ENCODE measurements at regions not wholly inside any gene's neighbourhood (a gene's known extent, or its start where the extent isn't known, plus 50 kb on each side); places are given as distances from the start of the nearest gene placed in this dataset.

- Histone ChIP-seq H3K27ac (no peak overlapping the region), H3K27me3 (no peaks in the 10 kb centered on the region), H3K36me3 (no peaks in the 10 kb centered on the region), H3K9me3 (no peaks in the 10 kb centered on the region), H3K4me1 (no peaks in the 10 kb centered on the region), H3K4me3 (no peak overlapping the region)
- TF ChIP-seq POLR2AphosphoS5 (IDR thresholded peaks at IDR 0.05) (no peak), POLR2A (IDR thresholded peaks at IDR 0.05) (no peak), CTCF (IDR thresholded peaks at IDR 0.05) (no peak)
- no peak for DNase-seq (ENCODE audit: low spot score in 2 of 2)
- intact Hi-C loops (cut with DNase I; ENCODE audit: low total_unique reads): no loop called here
Observed at GRCh38 chr10:113323985-113324384, 228.9 kb upstream of the HABP2 start.

- Histone ChIP-seq H3K27ac (peak overlapping the region; percentile 17 to 72), H3K9me3 (no peaks in the 10 kb centered on the region), H3K36me3 (no peaks in the 10 kb centered on the region), H3K4me3 (no peak overlapping the region), H3K27me3 (no peaks in the 10 kb centered on the region), H3K4me1 (no peaks in the 10 kb centered on the region)
- TF ChIP-seq POLR2A (IDR thresholded peaks at IDR 0.05): no peak
- peak in 2 of 3 donors; percentile 5 to 34 for TF ChIP-seq CTCF (IDR thresholded peaks at IDR 0.05)
- TF ChIP-seq POLR2AphosphoS5 (IDR thresholded peaks at IDR 0.05): no peak
- DNase-seq (ENCODE audit: low spot score in 2 of 2): peak in 1 of 2 donors; percentile 76
- intact Hi-C loops (cut with DNase I; ENCODE audit: low total_unique reads): no loop called here
Observed at GRCh38 chr10:113326160-113327111, 226.4 kb upstream of the HABP2 start.

- intact Hi-C loops (cut with DNase I; ENCODE audit: low total_unique reads): no loop called here
- no peaks in the 10 kb centered on the region for H3K27me3 ChIP-seq
- TF ChIP-seq POLR2AphosphoS5 (IDR thresholded peaks at IDR 0.05): no peak
- TF ChIP-seq CTCF (IDR thresholded peaks at IDR 0.05): no peak
- no peak for TF ChIP-seq POLR2A (IDR thresholded peaks at IDR 0.05)
Observed at GRCh38 chr10:113329121-113329596, 223.7 kb upstream of the HABP2 start.

GRCh38 chr10:113331961-113332360 lies 220.9 kb upstream of the HABP2 start:
- DNase-seq (ENCODE audit: low spot score in 2 of 2): no peak
- Histone ChIP-seq H3K4me1 (no peaks in the 10 kb centered on the region), H3K27me3 (no peaks in the 10 kb centered on the region), H3K9me3 (no peaks in the 10 kb centered on the region), H3K36me3 (no peaks in the 10 kb centered on the region), H3K27ac (no peak overlapping the region), H3K4me3 (no peak overlapping the region)
- intact Hi-C loops (cut with DNase I; ENCODE audit: low total_unique reads): no loop called here
- TF ChIP-seq CTCF (IDR thresholded peaks at IDR 0.05) (no peak), POLR2AphosphoS5 (IDR thresholded peaks at IDR 0.05) (no peak), POLR2A (IDR thresholded peaks at IDR 0.05) (no peak)

More at GRCh38 chr10:113329121-113329596, 223.7 kb upstream of the HABP2 start:
- Histone ChIP-seq H3K9me3 (no peaks in the 10 kb centered on the region), H3K4me3 (no peak overlapping the region), H3K27ac (no peak overlapping the region), H3K4me1 (no peaks in the 10 kb centered on the region), H3K36me3 (no peaks in the 10 kb centered on the region)
- no peak for DNase-seq (ENCODE audit: low spot score in 2 of 2)

GRCh38 chr10:113333313-113333712 lies 219.5 kb upstream of the HABP2 start:
- H3K36me3 ChIP-seq: no peaks in the 10 kb centered on the region
- intact Hi-C loops (cut with DNase I; ENCODE audit: low total_unique reads): no loop called here
- no peaks in the 10 kb centered on the region for H3K9me3 ChIP-seq
- H3K4me1 ChIP-seq: no peaks in the 10 kb centered on the region
- no peak overlapping the region for H3K27ac ChIP-seq
- no peaks in the 10 kb centered on the region for H3K27me3 ChIP-seq
- no peak overlapping the region for H3K4me3 ChIP-seq
- no peak for DNase-seq (ENCODE audit: low spot score in 2 of 2)
- TF ChIP-seq POLR2A (IDR thresholded peaks at IDR 0.05): no peak
- TF ChIP-seq POLR2AphosphoS5 (IDR thresholded peaks at IDR 0.05): no peak
- TF ChIP-seq CTCF (IDR thresholded peaks at IDR 0.05): no peak
